ENCODE measurements at regions not wholly inside any gene's neighbourhood (a gene's known extent, or its start where the extent isn't known, plus 50 kb on each side); places are given as distances from the start of the nearest gene placed in this dataset.

GRCh38 chr5:108670591-108671289 is 77.0 kb upstream of the FER start:
- no peak for TF ChIP-seq CTCF (IDR thresholded peaks at IDR 0.05; ENCODE audit: borderline replicate concordance, extremely low read depth, low read length, poor library complexity, severe bottlenecking)
- TF ChIP-seq EZH2 (IDR thresholded peaks at IDR 0.05; ENCODE audit: borderline replicate concordance, low read depth, low read length, severe bottlenecking), result no peak
